Nucleus accumbens (tissue), 56 donors: ENCODE measurements at regions not wholly inside any gene's neighbourhood (a gene's known extent, or its start where the extent isn't known, plus 50 kb on each side); places are given as distances from the start of the nearest gene placed in this dataset.

Experiments used
- DNase-seq, 56 donors: peaks; one replicate each; lab custom pipeline; 2025; lab: John Stamatoyannopoulos, UW

GRCh38 chr9:129327552-129328328, 149.7 kb upstream of the IER5L start:
- no peak for DNase-seq

GRCh38 chr9:129326061-129327005, 148.3 kb upstream of the IER5L start:
- no peak for DNase-seq

- DNase-seq, result no peak
These were observed 146.9 kb upstream of the IER5L start for GRCh38 chr9:129324808-129325502.

- no peak for DNase-seq
These were observed 146.0 kb upstream of the IER5L start for GRCh38 chr9:129323999-129324553.

DNA sequence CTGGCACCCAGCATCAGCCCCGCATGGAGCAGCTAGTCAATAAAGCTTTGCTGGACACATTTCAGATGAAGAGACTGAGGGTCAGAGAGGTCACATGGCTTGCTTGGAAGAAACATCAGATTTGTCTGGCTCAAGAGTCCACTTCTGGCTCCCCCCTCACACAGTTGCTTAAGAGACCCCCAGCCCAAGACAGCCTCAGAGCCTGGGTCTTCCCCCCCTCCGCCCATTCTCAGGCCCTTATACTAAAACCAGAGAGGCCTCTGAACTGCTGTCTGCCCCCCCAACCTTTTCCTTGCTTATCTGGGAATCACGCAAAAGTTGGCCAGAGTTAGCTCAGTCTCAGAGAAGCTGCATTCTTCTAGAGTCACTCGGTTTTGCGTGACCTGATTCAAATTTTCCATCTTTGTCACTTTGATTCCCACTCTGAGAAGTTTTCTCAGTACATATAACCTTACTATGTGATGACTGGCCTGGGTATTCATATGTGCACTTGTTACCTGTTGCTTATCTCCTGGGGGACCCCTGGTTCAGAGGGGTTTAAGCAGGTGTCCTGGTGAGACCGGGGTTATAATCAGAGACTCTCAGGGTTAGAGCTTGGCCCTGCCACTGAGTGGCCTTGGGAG, 145.4 kb upstream of the IER5L start:
- no peak for DNase-seq

DNA sequence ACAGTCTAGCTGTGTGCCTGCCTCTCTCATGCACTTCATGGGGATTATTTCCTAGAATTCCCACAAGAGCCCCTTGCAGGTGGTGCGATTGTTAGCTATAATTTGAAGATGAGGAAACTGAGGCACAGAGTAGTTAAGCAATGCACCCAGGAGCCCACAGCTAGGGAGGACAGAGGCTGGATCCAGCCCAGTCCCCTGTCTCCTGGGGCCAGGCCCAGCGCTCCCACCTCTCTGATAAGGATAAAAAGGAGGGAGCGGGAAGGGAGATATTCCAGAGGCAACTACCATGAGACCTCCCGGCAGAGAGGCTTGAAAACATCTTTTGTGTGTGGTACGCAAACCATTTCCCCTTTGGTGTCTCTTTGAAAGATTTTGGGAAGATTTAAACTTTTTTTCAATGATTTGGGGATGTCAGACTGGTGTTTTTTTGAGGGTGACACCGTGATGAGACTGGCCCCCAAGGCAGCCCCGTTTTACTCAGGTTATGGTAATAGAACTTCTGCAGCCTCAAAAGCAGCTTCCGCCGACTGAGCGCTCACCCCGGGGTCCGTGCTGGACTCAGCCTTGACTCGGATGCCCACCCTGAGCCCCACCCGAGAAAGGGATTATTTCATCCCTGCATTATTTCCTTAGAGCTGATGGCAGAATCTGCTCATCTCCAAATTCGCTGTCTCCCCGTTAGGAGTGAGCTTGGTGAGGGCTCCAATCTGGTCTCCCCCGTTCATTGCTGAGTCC, 144.7 kb upstream of the IER5L start:
- no peak for DNase-seq

- DNase-seq, result no peak
These were observed 144.1 kb upstream of the IER5L start for GRCh38 chr9:129322022-129322621.

DNA sequence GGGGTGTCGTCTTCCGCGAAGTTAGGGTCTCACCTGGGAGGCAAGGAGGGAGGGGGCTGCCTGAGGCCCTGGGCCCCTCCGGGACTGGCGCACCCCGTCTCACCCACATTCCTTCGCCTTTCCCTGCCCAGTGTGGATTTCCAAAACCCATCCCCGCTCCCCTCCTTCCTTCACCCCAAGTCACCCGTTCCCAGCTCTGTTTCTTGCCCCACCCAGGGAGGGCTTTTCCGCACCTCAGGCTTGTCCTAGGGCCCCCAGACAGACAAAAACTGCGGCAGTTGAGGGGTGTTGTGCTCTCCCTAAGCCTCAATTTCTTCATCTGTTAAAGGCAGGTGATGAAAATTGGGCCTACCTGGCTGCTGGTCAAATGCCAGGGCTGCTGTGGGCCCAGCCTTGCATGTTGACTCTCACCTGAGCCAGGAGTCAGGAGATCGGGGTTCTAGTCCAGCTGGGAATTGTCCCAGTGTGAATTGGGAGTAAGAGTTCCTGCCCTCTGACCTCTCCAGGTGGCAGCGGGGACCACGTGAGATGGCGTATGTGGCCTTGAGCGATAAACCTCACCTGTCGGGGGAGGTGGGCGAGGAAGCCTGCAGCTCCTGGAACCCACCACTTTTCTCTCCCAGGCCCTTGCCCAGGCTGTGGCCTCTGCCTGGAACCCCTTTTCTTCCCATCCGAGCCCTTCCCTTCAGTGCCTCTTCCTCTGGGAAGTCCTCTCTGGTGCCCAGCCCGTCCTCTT, 143.4 kb upstream of the IER5L start:
- no peak for DNase-seq

DNA sequence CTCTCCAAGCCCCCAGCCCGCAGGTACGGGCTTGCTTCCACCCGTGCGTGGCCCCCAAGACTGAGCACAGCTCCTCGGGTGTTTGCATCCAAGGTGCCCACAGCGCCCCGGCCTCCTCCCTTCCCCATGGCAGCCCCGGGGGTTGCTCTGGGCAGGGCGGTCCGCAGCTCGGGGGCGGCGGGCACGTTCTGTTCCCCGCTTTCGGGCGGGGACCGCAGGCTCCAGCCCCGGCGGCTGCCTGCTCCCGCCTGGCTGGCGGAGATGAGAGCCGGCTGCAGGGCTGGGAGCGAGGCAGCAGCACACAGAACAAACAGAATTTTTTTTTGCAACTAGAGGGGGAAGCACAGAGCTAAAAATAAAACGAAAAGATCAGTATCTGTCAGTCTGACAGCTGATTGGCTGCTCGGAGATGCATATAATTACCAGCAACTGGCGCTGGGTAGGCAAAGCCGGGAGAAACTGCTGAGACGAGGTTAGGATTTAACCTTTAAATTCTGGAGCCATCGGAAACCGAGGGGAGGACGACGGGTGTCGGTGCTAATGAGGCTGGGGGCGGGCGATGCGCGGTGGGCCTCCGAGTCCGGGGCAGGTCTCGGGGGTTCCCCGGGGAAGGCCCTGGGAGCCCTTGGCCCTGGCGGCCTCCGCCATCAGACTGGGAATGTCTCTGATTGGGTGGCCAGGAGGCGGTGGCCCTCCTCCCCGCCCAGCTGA, 142.7 kb upstream of the IER5L start:
- DNase-seq, result peak in 43 of 56 donors; percentile 25 to 84 (median 58)

DNA sequence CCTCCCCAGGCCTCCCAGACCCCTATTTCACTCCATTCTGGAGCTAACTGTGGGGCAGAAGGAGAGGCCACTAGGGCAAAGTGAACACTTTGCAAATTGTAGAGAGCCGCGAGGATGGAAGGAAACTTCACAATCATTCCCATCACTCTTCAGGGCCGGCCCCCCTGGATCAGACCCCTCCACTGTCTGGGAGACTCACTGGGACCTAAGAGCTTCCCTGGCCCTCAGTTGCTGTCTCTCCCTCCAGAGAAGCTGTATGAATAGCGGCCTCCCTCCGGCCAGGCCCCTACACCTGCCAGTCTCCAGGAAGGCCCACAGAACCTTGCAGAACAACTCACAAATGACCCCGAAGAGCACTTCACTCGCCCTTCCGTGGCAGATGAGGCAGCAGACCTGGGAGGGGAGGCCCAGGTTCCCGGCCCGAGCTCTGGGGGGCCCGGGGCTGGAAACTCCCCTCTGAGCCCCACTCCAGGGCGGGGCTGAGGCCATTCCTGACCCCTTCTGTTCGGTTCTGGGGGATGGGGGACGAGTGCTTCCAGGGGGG, 141.9 kb upstream of the IER5L start:
- no peak for DNase-seq

DNA sequence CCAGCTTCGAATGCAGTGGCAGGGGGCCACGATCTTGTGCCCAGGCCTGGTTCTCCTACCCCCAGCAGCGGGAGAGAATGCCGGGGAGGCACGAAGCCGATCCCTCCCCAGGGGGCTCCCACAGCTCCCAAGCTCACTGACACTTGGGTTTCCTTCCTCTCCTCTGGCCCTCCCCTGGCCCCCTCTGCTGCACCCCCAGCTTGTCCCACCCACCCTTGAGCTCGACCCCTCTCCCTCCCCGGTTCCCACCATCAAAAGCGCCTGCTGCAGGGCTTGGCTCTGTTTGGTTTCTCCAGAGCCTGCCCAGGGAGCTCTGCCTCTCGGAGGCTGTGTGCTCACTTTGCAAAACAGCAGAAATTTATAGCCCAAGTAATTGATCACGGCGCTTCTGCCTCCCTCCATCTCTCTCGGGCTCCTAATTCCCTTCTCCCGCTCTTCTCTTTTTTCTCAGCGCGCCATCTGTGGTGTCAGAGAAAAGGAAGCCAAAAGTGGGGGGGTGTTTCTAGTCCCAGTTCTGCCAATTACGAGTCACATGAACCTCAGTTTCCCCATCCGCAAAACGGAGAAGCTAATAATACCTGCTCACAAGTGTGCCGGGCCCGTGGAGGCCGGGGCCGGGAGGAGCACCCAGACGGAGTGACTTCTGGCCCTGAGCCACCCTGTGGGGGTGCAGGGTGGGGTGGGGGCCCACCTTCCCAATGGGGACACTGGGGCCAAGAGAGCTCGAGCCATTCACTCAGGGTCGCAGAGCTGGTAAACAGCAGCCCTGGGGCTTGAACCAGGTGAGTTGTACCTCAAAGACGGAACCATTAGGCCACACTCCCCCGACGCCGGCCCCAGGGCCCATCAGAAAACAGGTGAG, 141.2 kb upstream of the IER5L start:
- peak in 1 of 56 donors; percentile 34 for DNase-seq

- no peak for DNase-seq
These were observed 140.3 kb upstream of the IER5L start for GRCh38 chr9:129318121-129319075.

DNA sequence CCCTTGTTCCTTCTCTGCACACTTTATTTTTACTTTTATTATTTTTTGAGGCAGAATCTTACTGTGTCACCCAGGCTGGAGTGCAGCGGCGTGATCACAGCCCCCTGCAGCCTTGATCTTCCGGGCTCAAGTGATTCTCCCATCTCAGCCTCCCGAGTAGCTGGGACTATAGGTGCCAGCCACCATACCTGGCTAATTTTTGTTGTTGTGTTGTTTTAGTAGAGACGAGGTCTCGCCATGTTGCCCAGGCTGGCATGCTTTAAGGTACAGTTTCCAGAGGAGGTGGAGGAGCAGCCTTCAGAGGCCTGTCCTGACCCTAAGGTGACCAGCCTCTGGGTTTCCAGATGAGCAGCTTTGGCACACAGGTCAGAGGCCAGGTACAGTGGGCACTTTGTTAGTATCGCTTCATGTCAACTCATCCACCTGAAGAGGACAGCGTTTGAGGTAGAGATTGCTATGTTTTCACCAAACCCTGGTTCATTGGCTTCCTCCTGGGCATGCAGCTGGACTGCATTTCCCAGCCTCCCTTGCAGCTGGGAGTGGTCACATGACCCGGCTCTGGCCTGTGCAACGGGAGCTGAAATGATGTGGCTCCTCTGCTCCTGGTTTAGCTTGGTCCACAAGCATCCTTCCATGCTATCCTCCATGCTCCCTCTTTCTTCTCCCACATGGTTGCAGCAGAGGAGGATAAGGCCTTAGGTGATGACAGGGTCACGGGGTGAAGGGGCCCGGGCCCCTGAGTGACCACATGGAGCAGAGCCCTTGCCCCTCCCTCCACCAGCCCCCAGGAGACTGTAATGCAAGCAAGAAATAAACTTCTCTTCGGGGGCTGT, 139.3 kb upstream of the IER5L start:
- DNase-seq, result peak in 16 of 56 donors; percentile 11 to 62 (median 34)

DNA sequence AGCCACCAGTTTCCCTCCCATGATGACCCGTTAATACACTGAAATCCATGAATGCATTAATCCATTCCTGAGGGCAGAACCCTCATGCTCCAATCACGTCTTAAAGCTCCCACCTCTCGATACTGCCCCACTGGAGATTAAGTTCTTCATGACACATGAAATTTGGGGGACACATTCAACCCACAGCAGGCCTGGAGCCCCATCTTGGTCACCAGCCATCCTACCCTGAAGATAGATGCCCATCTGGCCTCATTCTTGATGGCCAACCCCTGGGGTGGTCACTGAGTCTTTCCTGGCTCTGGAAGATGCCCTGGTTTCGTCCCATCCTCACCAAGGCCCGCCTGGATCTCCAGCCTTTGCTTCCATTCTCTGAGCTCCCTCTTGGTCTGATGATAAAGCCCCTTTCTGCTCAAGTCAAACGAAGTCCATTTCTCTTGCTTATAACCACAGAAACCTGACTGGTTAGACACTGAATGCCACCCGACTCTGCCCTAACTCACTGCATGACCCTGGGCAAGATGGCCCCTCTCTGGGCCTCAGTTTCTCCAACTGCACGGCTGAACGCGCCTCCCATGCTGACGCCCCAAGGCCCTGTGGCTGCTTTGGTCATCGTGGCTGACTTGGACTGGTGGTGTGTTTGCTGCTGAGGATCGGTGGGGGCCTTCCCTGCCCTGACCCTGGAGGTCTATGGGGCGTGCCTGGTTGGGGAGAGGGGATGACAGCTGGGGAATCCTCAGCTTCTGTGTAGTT, 138.4 kb upstream of the IER5L start:
- no peak for DNase-seq
